ENCODE measurements at regions not wholly inside any gene's neighbourhood (a gene's known extent, or its start where the extent isn't known, plus 50 kb on each side); places are given as distances from the start of the nearest gene placed in this dataset.

- peak; percentile 1 for DNase-seq
Observed at GRCh38 chr16:35737076-35737475, 2277.7 kb downstream of the TP53TG3F start.

GRCh38 chr16:35741546-35741945 lies 2282.1 kb downstream of the TP53TG3F start:
- whole genome bisulfite sequencing, 2 experiments (ENCODE audit: low coverage in 1 of 2, low lambda C conversion rate in 2 of 2, missing lambda C conversion rate in 2 of 2): 15 to 19% methylated on average over 4 of the region's 4 CpGs
- no peak for DNase-seq
- H3K4me3 ChIP-seq: no peak overlapping the region
- H3K36me3 ChIP-seq (ENCODE audit: low read depth): no peaks in the 10 kb centered on the region
- in situ Hi-C loops (cut with MboI): no loop called here
- no peaks in the 10 kb centered on the region for H3F3A ChIP-seq (ENCODE audit: insufficient read depth)
- no peaks in the 10 kb centered on the region for H3K27me3 ChIP-seq (replicated peaks; ENCODE audit: insufficient read depth)
- TF ChIP-seq EZH2phosphoT487 (IDR thresholded peaks at IDR 0.05; ENCODE audit: insufficient read depth, low read depth) (no peak), EZH2 (IDR thresholded peaks at IDR 0.05; ENCODE audit: insufficient read depth, poor library complexity, severe bottlenecking) (no peak)
- H3K9me2 ChIP-seq (ENCODE audit: insufficient read depth): no peaks in the 10 kb centered on the region
- H3K4me2 ChIP-seq (ENCODE audit: unreplicated experiment): no peak overlapping the region
- no peaks in the 10 kb centered on the region for H3K9me3 ChIP-seq (ENCODE audit: low read depth)
- no peaks in the 10 kb centered on the region for H3K79me2 ChIP-seq (ENCODE audit: insufficient read depth)
- H3K9ac ChIP-seq: no peak overlapping the region
- no peaks in the 10 kb centered on the region for H3K4me1 ChIP-seq (ENCODE audit: insufficient read depth)
- H3K27ac ChIP-seq: no peak overlapping the region
- no peaks in the 10 kb centered on the region for H4K20me1 ChIP-seq (ENCODE audit: insufficient read depth)
- no peak overlapping the region for H2AFZ ChIP-seq

More at GRCh38 chr16:35737076-35737475, 2277.7 kb downstream of the TP53TG3F start:
- H3F3A ChIP-seq (ENCODE audit: insufficient read depth): no peaks in the 10 kb centered on the region
- H3K4me2 ChIP-seq (ENCODE audit: unreplicated experiment): no peak overlapping the region
- no peaks in the 10 kb centered on the region for H3K4me1 ChIP-seq (ENCODE audit: insufficient read depth)
- 58 to 60% methylated on average over 3 of the region's 3 CpGs for WGBS, 2 experiments (ENCODE audit: low coverage in 1 of 2, low lambda C conversion rate in 2 of 2, missing lambda C conversion rate in 2 of 2)
- H3K9me2 ChIP-seq (ENCODE audit: insufficient read depth): no peaks in the 10 kb centered on the region
- no peaks in the 10 kb centered on the region for H4K20me1 ChIP-seq (ENCODE audit: insufficient read depth)
- H3K36me3 ChIP-seq (ENCODE audit: low read depth): no peaks in the 10 kb centered on the region
- no peaks in the 10 kb centered on the region for H3K27me3 ChIP-seq (replicated peaks; ENCODE audit: insufficient read depth)
- TF ChIP-seq EZH2 (IDR thresholded peaks at IDR 0.05; ENCODE audit: insufficient read depth, poor library complexity, severe bottlenecking) (no peak), EZH2phosphoT487 (IDR thresholded peaks at IDR 0.05; ENCODE audit: insufficient read depth, low read depth) (no peak)
- no peaks in the 10 kb centered on the region for H3K79me2 ChIP-seq (ENCODE audit: insufficient read depth)
- H3K27ac ChIP-seq: no peak overlapping the region
- H3K4me3 ChIP-seq: no peak overlapping the region
- no peak overlapping the region for H3K9ac ChIP-seq
- H3K9me3 ChIP-seq (ENCODE audit: low read depth): no peaks in the 10 kb centered on the region
- in situ Hi-C loops (cut with MboI): no loop called here
- no peak overlapping the region for H2AFZ ChIP-seq

- no peaks in the 10 kb centered on the region for H3K36me3 ChIP-seq (ENCODE audit: low read depth)
- H3K27ac ChIP-seq: no peak overlapping the region
- H3K27me3 ChIP-seq (replicated peaks; ENCODE audit: insufficient read depth): no peaks in the 10 kb centered on the region
- no peaks in the 10 kb centered on the region for H3K9me2 ChIP-seq (ENCODE audit: insufficient read depth)
- no peak for DNase-seq
- in situ Hi-C loops (cut with MboI): no loop called here
- no peaks in the 10 kb centered on the region for H4K20me1 ChIP-seq (ENCODE audit: insufficient read depth)
- no peaks in the 10 kb centered on the region for H3K9me3 ChIP-seq (ENCODE audit: low read depth)
- no peak for TF ChIP-seq EZH2phosphoT487 (IDR thresholded peaks at IDR 0.05; ENCODE audit: insufficient read depth, low read depth)
- no peak overlapping the region for H2AFZ ChIP-seq
- H3K79me2 ChIP-seq (ENCODE audit: insufficient read depth): no peaks in the 10 kb centered on the region
- H3K9ac ChIP-seq: no peak overlapping the region
- H3K4me1 ChIP-seq (ENCODE audit: insufficient read depth): no peaks in the 10 kb centered on the region
- H3F3A ChIP-seq (ENCODE audit: insufficient read depth): no peaks in the 10 kb centered on the region
- no peak overlapping the region for H3K4me3 ChIP-seq
- no peak overlapping the region for H3K4me2 ChIP-seq (ENCODE audit: unreplicated experiment)
- 19 to 28% methylated on average over 5 of the region's 5 CpGs for WGBS, 2 experiments (ENCODE audit: low coverage in 1 of 2, low lambda C conversion rate in 2 of 2, missing lambda C conversion rate in 2 of 2)
Observed at GRCh38 chr16:35743101-35743692, 2283.8 kb downstream of the TP53TG3F start.

- Histone ChIP-seq H4K20me1 (ENCODE audit: insufficient read depth) (no peaks in the 10 kb centered on the region), H3K4me2 (ENCODE audit: unreplicated experiment) (no peak overlapping the region), H3K79me2 (ENCODE audit: insufficient read depth) (no peaks in the 10 kb centered on the region), H3K27me3 (replicated peaks; ENCODE audit: insufficient read depth) (no peaks in the 10 kb centered on the region), H3F3A (ENCODE audit: insufficient read depth) (no peaks in the 10 kb centered on the region), H3K9me3 (ENCODE audit: low read depth) (no peaks in the 10 kb centered on the region), H3K9ac (no peak overlapping the region), H3K36me3 (ENCODE audit: low read depth) (no peaks in the 10 kb centered on the region), H2AFZ (no peak overlapping the region), H3K4me3 (no peak overlapping the region), H3K27ac (no peak overlapping the region), H3K9me2 (ENCODE audit: insufficient read depth) (no peaks in the 10 kb centered on the region), H3K4me1 (ENCODE audit: insufficient read depth) (no peaks in the 10 kb centered on the region)
- DNase-seq: no peak
- TF ChIP-seq EZH2phosphoT487 (IDR thresholded peaks at IDR 0.05; ENCODE audit: insufficient read depth, low read depth) (no peak), EZH2 (IDR thresholded peaks at IDR 0.05; ENCODE audit: insufficient read depth, poor library complexity, severe bottlenecking) (no peak)
- in situ Hi-C loops (cut with MboI): no loop called here
- 20% methylated on average over 4 of the region's 4 CpGs for WGBS, 2 experiments (ENCODE audit: low coverage in 1 of 2, low lambda C conversion rate in 2 of 2, missing lambda C conversion rate in 2 of 2)
Observed at GRCh38 chr16:35744084-35744483, 2284.7 kb downstream of the TP53TG3F start.

GRCh38 chr16:35744726-35745125 lies 2285.3 kb downstream of the TP53TG3F start:
- Histone ChIP-seq H3F3A (ENCODE audit: insufficient read depth) (no peaks in the 10 kb centered on the region), H3K9ac (no peak overlapping the region), H3K4me1 (ENCODE audit: insufficient read depth) (no peaks in the 10 kb centered on the region), H3K27me3 (replicated peaks; ENCODE audit: insufficient read depth) (no peaks in the 10 kb centered on the region), H2AFZ (no peak overlapping the region), H4K20me1 (ENCODE audit: insufficient read depth) (no peaks in the 10 kb centered on the region), H3K27ac (no peak overlapping the region), H3K36me3 (ENCODE audit: low read depth) (no peaks in the 10 kb centered on the region), H3K9me2 (ENCODE audit: insufficient read depth) (no peaks in the 10 kb centered on the region), H3K4me3 (no peak overlapping the region), H3K79me2 (ENCODE audit: insufficient read depth) (no peaks in the 10 kb centered on the region), H3K4me2 (ENCODE audit: unreplicated experiment) (no peak overlapping the region), H3K9me3 (ENCODE audit: low read depth) (no peaks in the 10 kb centered on the region)
- TF ChIP-seq EZH2 (IDR thresholded peaks at IDR 0.05; ENCODE audit: insufficient read depth, poor library complexity, severe bottlenecking): no peak
- TF ChIP-seq EZH2phosphoT487 (IDR thresholded peaks at IDR 0.05; ENCODE audit: insufficient read depth, low read depth): no peak
- in situ Hi-C loops (cut with MboI): no loop called here
- no peak for DNase-seq
- WGBS, 2 experiments (ENCODE audit: low coverage in 1 of 2, low lambda C conversion rate in 2 of 2, missing lambda C conversion rate in 2 of 2): 40 to 54% methylated on average over 4 of the region's 4 CpGs

Measured in GM23248 (cell line).